GM12878 (cell line): ENCODE measurements at regions not wholly inside any gene's neighbourhood (a gene's known extent, or its start where the extent isn't known, plus 50 kb on each side); places are given as distances from the start of the nearest gene placed in this dataset.

ENCODE experiments used
- ATAC-seq: fragments of 200-7000 bp; cut with Tn5 transposase; 3 replicates; pipeline ENCODE4 v1.9.1; 2020; ENCODE audit warnings: mild to moderate bottlenecking, moderate library complexity
- BruUV-seq: library from RNA; stranded (reverse); fragments of 400-500 nt; replicated peaks from 2 replicates; lab custom pipeline; 2021; lab: Mats Ljungman, UMichigan
- CTCF ChIA-PET: fragments of 300-600 bp; sonication (Branson Sonifier 250); formaldehyde crosslinking; extraction: SDS; loops from one replicate; lab custom pipeline; 2021; ENCODE audit warnings: inconsistent platforms; lab: Yijun Ruan, JAX
- POLR2A ChIA-PET: fragments of 350-600 bp; formaldehyde crosslinking; extraction: SDS; loops from one replicate; lab custom pipeline; 2021; ENCODE audit warnings: inconsistent platforms; lab: Charles Lee
- RAD21 ChIA-PET: fragments of 300-600 bp; sonication (Branson Sonifier 250); formaldehyde crosslinking; loops from one replicate; lab custom pipeline; 2023; ENCODE audit warnings: antibody characterized with exemption; ENCODE audit not compliant: unreplicated experiment; lab: Charles Lee
- SMC1A ChIA-PET: fragments of 300-600 bp; sonication (Branson Sonifier 250); formaldehyde crosslinking; loops from one replicate; lab custom pipeline; 2023; ENCODE audit not compliant: unreplicated experiment, uncharacterized antibody; lab: Charles Lee
- DNase-seq: peaks from one replicate; pipeline ENCODE4 v3.0.0-alpha.2; 2011; ENCODE audit warnings: low read depth, low spot score
- FAIRE-seq: peaks from 3 replicates; lab custom pipeline; 2011; peaks lifted over from hg19 to GRCh38; lab: Jason Lieb, UNC
- H2AFZ ChIP-seq: 2 replicates; pipeline ENCODE4 v1.6.0; 2011; ENCODE audit warnings: low read depth, low read length, control low read depth; ENCODE audit not compliant: control insufficient read depth
- H3K27ac ChIP-seq: 2 replicates; pipeline ENCODE4 v1.5.1; 2011; ENCODE audit warnings: control low read depth; ENCODE audit not compliant: control insufficient read depth, insufficient read depth
- H3K27me3 ChIP-seq, 2 experiments: replicated peaks in 1 of 2; 2 replicates each; pipeline versions ENCODE4 v1.6.0 to v1.6.1; 2011; ENCODE audit warnings: low read length in 1 of 2; ENCODE audit not compliant: control insufficient read depth in 2 of 2, insufficient read depth in 2 of 2
- H3K36me3 ChIP-seq, 2 experiments: 2 replicates each; pipeline ENCODE4 v1.5.1; 2011; ENCODE audit warnings: low read length in 1 of 2; ENCODE audit not compliant: control insufficient read depth in 2 of 2, insufficient read depth in 2 of 2
- H3K4me1 ChIP-seq: 2 replicates; pipeline ENCODE4 v1.6.1; 2011; ENCODE audit warnings: mild to moderate bottlenecking, low read length, moderate library complexity, mixed read lengths; ENCODE audit not compliant: control insufficient read depth, insufficient read depth
- H3K4me2 ChIP-seq: 2 replicates; pipeline ENCODE4 v1.6.0; 2011; ENCODE audit warnings: control low read depth; ENCODE audit not compliant: control insufficient read depth, insufficient read depth
- H3K4me3 ChIP-seq: fragments of 200-600 bp; sonication (generic); 2 replicates; pipeline ENCODE4 v1.5.1; 2016
- H3K79me2 ChIP-seq: 2 replicates; pipeline ENCODE4 v1.6.0; 2011; ENCODE audit warnings: low read length; ENCODE audit not compliant: control insufficient read depth, insufficient read depth
- H3K9ac ChIP-seq: 2 replicates; pipeline ENCODE4 v1.8.0; 2011; ENCODE audit warnings: low read length, control low read depth, mixed read lengths; ENCODE audit not compliant: control insufficient read depth, insufficient read depth
- H3K9me3 ChIP-seq: replicated peaks from 3 replicates; pipeline ENCODE4 v1.5.1; 2011; ENCODE audit warnings: mild to moderate bottlenecking, low read length; ENCODE audit not compliant: control insufficient read depth, insufficient read depth
- H4K20me1 ChIP-seq: 2 replicates; pipeline ENCODE4 v1.6.0; 2011; ENCODE audit not compliant: control insufficient read depth, insufficient read depth
- CEBPB ChIP-seq, 2 experiments: fragments of 150-350 bp in 1 of 2; IDR thresholded peaks; 2 replicates each; pipeline ENCODE4 v1.6.1; 2012 to 2014; ENCODE audit warnings: low read depth in 2 of 2, low read length in 2 of 2, borderline replicate concordance in 1 of 2, inconsistent platforms in 1 of 2
- CHD4 ChIP-seq: fragments of 200-600 bp; sonication (generic); IDR thresholded peaks from 2 replicates; pipeline ENCODE4 v1.6.1; 2016; ENCODE audit warnings: mild to moderate bottlenecking
- FOXK2 ChIP-seq: fragments of 450-650 bp; IDR thresholded peaks from 2 replicates; pipeline ENCODE4 v1.6.1; 2017; ENCODE audit warnings: mild to moderate bottlenecking, moderate library complexity
- KAT2A ChIP-seq: conservative IDR thresholded peaks from 2 replicates; pipeline ENCODE4 v1.6.1; 2011; ENCODE audit warnings: low read depth, low read length; ENCODE audit not compliant: control insufficient read depth
- NFIC ChIP-seq: IDR thresholded peaks from 2 replicates; pipeline ENCODE4 v1.6.1; 2012; ENCODE audit warnings: low read depth, mild to moderate bottlenecking, inconsistent platforms, low read length, moderate library complexity
- POU2F2 ChIP-seq: IDR thresholded peaks from 3 replicates; pipeline ENCODE4 v1.6.1; 2011; ENCODE audit warnings: low read depth, mild to moderate bottlenecking, low read length, borderline replicate concordance
- RAD21 ChIP-seq: IDR thresholded peaks from 2 replicates; pipeline ENCODE4 v1.6.1; 2011; ENCODE audit warnings: mild to moderate bottlenecking, low read depth, low read length, moderate library complexity; ENCODE audit not compliant: insufficient read depth
- ZZZ3 ChIP-seq: IDR thresholded peaks from 2 replicates; pipeline ENCODE4 v1.6.1; 2011; ENCODE audit warnings: low read depth; ENCODE audit not compliant: control insufficient read depth, insufficient read length
- WGBS: methylation state at CpG from one replicate; pipeline ENCODE4 v1.1.6; 2016; ENCODE audit warnings: low lambda C conversion rate; ENCODE audit not compliant: insufficient replicate concordance, insufficient coverage; ENCODE audit errors: missing lambda C conversion rate; 5-methylcytosine and 5-hydroxymethylcytosine counted together
- in situ Hi-C: fragments of 300-500 bp; cut with MboI; formaldehyde crosslinking; loops from 9 replicates; pipeline ENCODE4 v1.14.3; 2018; ENCODE audit warnings: mixed read lengths
- intact Hi-C: fragments of 100-400 bp; cut with micrococcal nuclease; formaldehyde crosslinking; loops from one replicate; pipeline ENCODE4 v1.14.2; 2022; ENCODE audit not compliant: unreplicated experiment
- TF ChIP-seq, protein P1 (sequence below): fragments of 450-650 bp; IDR thresholded peaks from 2 replicates; pipeline ENCODE4 v1.6.1; 2017; ENCODE audit warnings: mild to moderate bottlenecking, moderate library complexity
- TF ChIP-seq, protein P2 (sequence below): fragments of 450-650 bp; formaldehyde crosslinking; IDR thresholded peaks from 2 replicates; pipeline ENCODE4 v1.5.0; 2022; ENCODE audit warnings: mild to moderate bottlenecking, missing genetic modification characterization
- TF ChIP-seq, protein P3 (sequence below): IDR thresholded peaks from 2 replicates; pipeline ENCODE4 v1.6.1; 2011; ENCODE audit warnings: low read depth, mild to moderate bottlenecking, low read length, moderate library complexity, borderline replicate concordance; ENCODE audit errors: extremely low read depth

DNA sequence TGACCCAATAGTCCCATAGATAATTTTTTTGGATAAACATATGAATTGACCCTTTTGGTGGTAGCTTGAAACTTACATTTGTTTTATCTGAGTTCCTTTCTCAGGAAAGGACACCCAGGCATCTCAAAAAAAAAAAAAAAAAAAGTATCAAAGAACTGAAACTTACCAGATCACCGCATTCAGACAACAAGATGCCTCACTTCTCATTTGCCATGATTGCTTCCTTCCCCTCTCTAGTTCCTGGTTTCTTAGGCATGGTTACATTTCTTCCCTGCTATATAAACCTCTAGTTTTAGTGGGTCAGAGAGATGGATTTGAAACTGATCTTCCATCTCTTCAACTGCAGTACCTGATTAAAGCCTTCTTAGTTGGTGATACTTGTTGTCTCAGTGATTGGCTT, 240.1 kb downstream of the ACKR3 start:
- DNase-seq = no peak
- Histone ChIP-seq H3K27me3 (no peaks in the 10 kb centered on the region; a peak in 1 of 4 replicates), H3K9ac (no peak overlapping the region), H3K4me2 (no peak overlapping the region), H3K36me3 (no peaks in the 10 kb centered on the region), H3K27ac (no peak overlapping the region), H4K20me1 (no peaks in the 10 kb centered on the region), H3K9me3 (peaks cover 7% of the 10 kb centered on the region; the same call in 1 of the 3 replicates), H2AFZ (no peak overlapping the region), H3K4me1 (no peaks in the 10 kb centered on the region)
- in situ Hi-C loops = no loop called here
- FAIRE-seq = no peak
- 0% methylated on average over 1 of the region's 1 CpG for WGBS
- intact Hi-C loops = no loop called here
- ChIA-PET POLR2A (interaction anchor here (0.6 kb wide), 1 partner anchor 27 kb away, joined by 3 read pairs; no protein-coding TSS in a partner anchor), CTCF (no interaction called here), RAD21 (no interaction called here), SMC1A (no interaction called here)
- no peak for ATAC-seq
- TF ChIP-seq FOXK2 (no peak), RAD21 (no peak), KAT2A (no peak), NFIC (no peak), CHD4 (no peak), CEBPB (IDR thresholded peaks at IDR 0.05; ENCODE audit: borderline replicate concordance in 1 of 2, low read depth in 2 of 2, low read length in 2 of 2) (no peak), POU2F2 (no peak), ZZZ3 (no peak)
- TF ChIP-seq, protein P1, sequence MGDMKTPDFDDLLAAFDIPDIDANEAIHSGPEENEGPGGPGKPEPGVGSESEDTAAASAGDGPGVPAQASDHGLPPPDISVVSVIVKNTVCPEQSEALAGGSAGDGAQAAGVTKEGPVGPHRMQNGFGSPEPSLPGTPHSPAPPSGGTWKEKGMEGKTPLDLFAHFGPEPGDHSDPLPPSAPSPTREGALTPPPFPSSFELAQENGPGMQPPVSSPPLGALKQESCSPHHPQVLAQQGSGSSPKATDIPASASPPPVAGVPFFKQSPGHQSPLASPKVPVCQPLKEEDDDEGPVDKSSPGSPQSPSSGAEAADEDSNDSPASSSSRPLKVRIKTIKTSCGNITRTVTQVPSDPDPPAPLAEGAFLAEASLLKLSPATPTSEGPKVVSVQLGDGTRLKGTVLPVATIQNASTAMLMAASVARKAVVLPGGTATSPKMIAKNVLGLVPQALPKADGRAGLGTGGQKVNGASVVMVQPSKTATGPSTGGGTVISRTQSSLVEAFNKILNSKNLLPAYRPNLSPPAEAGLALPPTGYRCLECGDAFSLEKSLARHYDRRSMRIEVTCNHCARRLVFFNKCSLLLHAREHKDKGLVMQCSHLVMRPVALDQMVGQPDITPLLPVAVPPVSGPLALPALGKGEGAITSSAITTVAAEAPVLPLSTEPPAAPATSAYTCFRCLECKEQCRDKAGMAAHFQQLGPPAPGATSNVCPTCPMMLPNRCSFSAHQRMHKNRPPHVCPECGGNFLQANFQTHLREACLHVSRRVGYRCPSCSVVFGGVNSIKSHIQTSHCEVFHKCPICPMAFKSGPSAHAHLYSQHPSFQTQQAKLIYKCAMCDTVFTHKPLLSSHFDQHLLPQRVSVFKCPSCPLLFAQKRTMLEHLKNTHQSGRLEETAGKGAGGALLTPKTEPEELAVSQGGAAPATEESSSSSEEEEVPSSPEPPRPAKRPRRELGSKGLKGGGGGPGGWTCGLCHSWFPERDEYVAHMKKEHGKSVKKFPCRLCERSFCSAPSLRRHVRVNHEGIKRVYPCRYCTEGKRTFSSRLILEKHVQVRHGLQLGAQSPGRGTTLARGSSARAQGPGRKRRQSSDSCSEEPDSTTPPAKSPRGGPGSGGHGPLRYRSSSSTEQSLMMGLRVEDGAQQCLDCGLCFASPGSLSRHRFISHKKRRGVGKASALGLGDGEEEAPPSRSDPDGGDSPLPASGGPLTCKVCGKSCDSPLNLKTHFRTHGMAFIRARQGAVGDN = no peak
- TF ChIP-seq, protein P2, sequence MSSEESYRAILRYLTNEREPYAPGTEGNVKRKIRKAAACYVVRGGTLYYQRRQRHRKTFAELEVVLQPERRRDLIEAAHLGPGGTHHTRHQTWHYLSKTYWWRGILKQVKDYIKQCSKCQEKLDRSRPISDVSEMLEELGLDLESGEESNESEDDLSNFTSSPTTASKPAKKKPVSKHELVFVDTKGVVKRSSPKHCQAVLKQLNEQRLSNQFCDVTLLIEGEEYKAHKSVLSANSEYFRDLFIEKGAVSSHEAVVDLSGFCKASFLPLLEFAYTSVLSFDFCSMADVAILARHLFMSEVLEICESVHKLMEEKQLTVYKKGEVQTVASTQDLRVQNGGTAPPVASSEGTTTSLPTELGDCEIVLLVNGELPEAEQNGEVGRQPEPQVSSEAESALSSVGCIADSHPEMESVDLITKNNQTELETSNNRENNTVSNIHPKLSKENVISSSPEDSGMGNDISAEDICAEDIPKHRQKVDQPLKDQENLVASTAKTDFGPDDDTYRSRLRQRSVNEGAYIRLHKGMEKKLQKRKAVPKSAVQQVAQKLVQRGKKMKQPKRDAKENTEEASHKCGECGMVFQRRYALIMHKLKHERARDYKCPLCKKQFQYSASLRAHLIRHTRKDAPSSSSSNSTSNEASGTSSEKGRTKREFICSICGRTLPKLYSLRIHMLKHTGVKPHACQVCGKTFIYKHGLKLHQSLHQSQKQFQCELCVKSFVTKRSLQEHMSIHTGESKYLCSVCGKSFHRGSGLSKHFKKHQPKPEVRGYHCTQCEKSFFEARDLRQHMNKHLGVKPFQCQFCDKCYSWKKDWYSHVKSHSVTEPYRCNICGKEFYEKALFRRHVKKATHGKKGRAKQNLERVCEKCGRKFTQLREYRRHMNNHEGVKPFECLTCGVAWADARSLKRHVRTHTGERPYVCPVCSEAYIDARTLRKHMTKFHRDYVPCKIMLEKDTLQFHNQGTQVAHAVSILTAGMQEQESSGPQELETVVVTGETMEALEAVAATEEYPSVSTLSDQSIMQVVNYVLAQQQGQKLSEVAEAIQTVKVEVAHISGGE (CRISPR knock-in tag) = no peak
- TF ChIP-seq, protein P3, sequence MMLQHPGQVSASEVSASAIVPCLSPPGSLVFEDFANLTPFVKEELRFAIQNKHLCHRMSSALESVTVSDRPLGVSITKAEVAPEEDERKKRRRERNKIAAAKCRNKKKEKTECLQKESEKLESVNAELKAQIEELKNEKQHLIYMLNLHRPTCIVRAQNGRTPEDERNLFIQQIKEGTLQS = no peak
- TF ChIP-seq, all 136 proteins: peak for 0
- H3K79me2 ChIP-seq = no peaks in the 10 kb centered on the region
- H3K4me3 ChIP-seq = no peak overlapping the region
- BruUV-seq = no TSS peak
